ENCODE measurements at regions not wholly inside any gene's neighbourhood (a gene's known extent, or its start where the extent isn't known, plus 50 kb on each side); places are given as distances from the start of the nearest gene placed in this dataset.

GRCh38 chr1:5576011-5576672 lies 416.1 kb downstream of the NPHP4 start:
- H3K4me3 ChIP-seq (replicated peaks; ENCODE audit: low read depth, low read length), result no peak overlapping the region
- TF ChIP-seq CTCF (IDR thresholded peaks at IDR 0.05; ENCODE audit: low read length, missing control alignments), result no peak
- no peak for DNase-seq (ENCODE audit: low read depth)

GRCh38 chr1:5575396-5575940 lies 416.8 kb downstream of the NPHP4 start:
- no peak overlapping the region for H3K4me3 ChIP-seq (replicated peaks; ENCODE audit: low read depth, low read length)
- DNase-seq (ENCODE audit: low read depth), result no peak
- TF ChIP-seq CTCF (IDR thresholded peaks at IDR 0.05; ENCODE audit: low read length, missing control alignments), result no peak

- TF ChIP-seq CTCF (IDR thresholded peaks at IDR 0.05; ENCODE audit: low read length, missing control alignments), result no peak
These were observed 417.6 kb downstream of the NPHP4 start for GRCh38 chr1:5574641-5575040.

GRCh38 chr1:5572794-5573193 lies 419.4 kb downstream of the NPHP4 start:
- TF ChIP-seq CTCF (IDR thresholded peaks at IDR 0.05; ENCODE audit: low read length, missing control alignments), result no peak
- no peak overlapping the region for H3K4me3 ChIP-seq (replicated peaks; ENCODE audit: low read depth, low read length)
- DNase-seq (ENCODE audit: low read depth), result no peak

More at GRCh38 chr1:5574641-5575040, 417.6 kb downstream of the NPHP4 start:
- no peak overlapping the region for H3K4me3 ChIP-seq (replicated peaks; ENCODE audit: low read depth, low read length)
- DNase-seq (ENCODE audit: low read depth), result no peak

- TF ChIP-seq CTCF (IDR thresholded peaks at IDR 0.05; ENCODE audit: low read length, missing control alignments), result no peak
- no peak overlapping the region for H3K4me3 ChIP-seq (replicated peaks; ENCODE audit: low read depth, low read length)
- DNase-seq (ENCODE audit: low read depth), result no peak
These were observed 420.3 kb downstream of the NPHP4 start for GRCh38 chr1:5571861-5572401.

- no peak for TF ChIP-seq CTCF (IDR thresholded peaks at IDR 0.05; ENCODE audit: low read length, missing control alignments)
- DNase-seq (ENCODE audit: low read depth), result no peak
- no peak overlapping the region for H3K4me3 ChIP-seq (replicated peaks; ENCODE audit: low read depth, low read length)
These were observed 420.8 kb downstream of the NPHP4 start for GRCh38 chr1:5571438-5571837.

GRCh38 chr1:5570931-5571330 lies 421.3 kb downstream of the NPHP4 start:
- no peak for TF ChIP-seq CTCF (IDR thresholded peaks at IDR 0.05; ENCODE audit: low read length, missing control alignments)
- DNase-seq (ENCODE audit: low read depth), result no peak
- H3K4me3 ChIP-seq (replicated peaks; ENCODE audit: low read depth, low read length), result no peak overlapping the region

All from fibroblast of pulmonary artery (primary cell).